CD4-positive, CD25-positive, alpha-beta regulatory T cell (primary cell): ENCODE measurements at regions not wholly inside any gene's neighbourhood (a gene's known extent, or its start where the extent isn't known, plus 50 kb on each side); places are given as distances from the start of the nearest gene placed in this dataset.

Experiments used
- ATAC-seq, 2 donors: fragments of 150-1000 bp; cut with Tn5 transposase; one replicate each; pipeline ENCODE4 v1.10.0; 2021; ENCODE audit warnings: low read depth in 2 of 2, moderate number of reproducible peaks in 2 of 2, moderate library complexity in 1 of 2
- DNase-seq, 3 donors: peaks; one replicate each; pipeline versions ENCODE4 v3.0.0 to v3.0.0-alpha.2; 2012 to 2022; ENCODE audit warnings: mixed read lengths in 1 of 3
- H3K27ac ChIP-seq: one replicate; pipeline ENCODE4 v1.7.0; 2013; ENCODE audit warnings: mild to moderate bottlenecking, low read length; ENCODE audit not compliant: insufficient read depth, poor library complexity, severe bottlenecking
- H3K27me3 ChIP-seq: one replicate; pipeline ENCODE4 v1.7.0; 2013; ENCODE audit warnings: low read length; ENCODE audit not compliant: control insufficient read depth, insufficient read depth
- H3K36me3 ChIP-seq: one replicate; pipeline ENCODE4 v1.7.0; 2013; ENCODE audit warnings: mild to moderate bottlenecking, low read length, moderate library complexity; ENCODE audit not compliant: control insufficient read depth, insufficient read depth
- H3K4me1 ChIP-seq: 2 replicates; pipeline ENCODE4 v1.7.0; 2013; ENCODE audit warnings: mild to moderate bottlenecking, low read length; ENCODE audit not compliant: insufficient read depth, control insufficient read depth, poor library complexity, severe bottlenecking
- H3K4me3 ChIP-seq: one replicate; pipeline ENCODE4 v1.7.0; 2013; ENCODE audit warnings: low read depth, mild to moderate bottlenecking, low read length, moderate library complexity
- H3K9me3 ChIP-seq, 2 experiments: 1 replicate in 1 of 2; 2 replicates in 1 of 2; pipeline ENCODE4 v1.7.0; 2013; ENCODE audit warnings: low read length in 2 of 2, mild to moderate bottlenecking in 1 of 2, moderate library complexity in 1 of 2; ENCODE audit not compliant: control insufficient read depth in 2 of 2
- H3K27ac Mint-ChIP-seq, 3 donors: one replicate each; pipeline ENCODE4 v1.8.0; 2020 to 2022; ENCODE audit warnings: mild to moderate bottlenecking in 3 of 3, mixed read lengths in 3 of 3, moderate library complexity in 2 of 3
- H3K27me3 Mint-ChIP-seq: one replicate; pipeline ENCODE4 v1.8.0; 2022; ENCODE audit warnings: mild to moderate bottlenecking, mixed read lengths
- H3K36me3 Mint-ChIP-seq: one replicate; pipeline ENCODE4 v1.8.0; 2020; ENCODE audit warnings: mixed read lengths
- H3K4me1 Mint-ChIP-seq, 4 donors: one replicate each; pipeline ENCODE4 v1.8.0; 2020 to 2022; ENCODE audit warnings: mixed read lengths in 4 of 4, mild to moderate bottlenecking in 1 of 4
- H3K4me3 Mint-ChIP-seq, 4 donors: one replicate each; pipeline ENCODE4 v1.8.0; 2020 to 2022; ENCODE audit warnings: mild to moderate bottlenecking in 4 of 4, mixed read lengths in 4 of 4, moderate library complexity in 3 of 4
- H3K9me3 Mint-ChIP-seq, 7 donors: one replicate each; pipeline ENCODE4 v1.8.0; 2020 to 2022; ENCODE audit warnings: mixed read lengths in 7 of 7, mild to moderate bottlenecking in 3 of 7, moderate library complexity in 2 of 7

GRCh38 chr9:116002624-116003023 lies 151.0 kb upstream of the PAPPA start:
- Mint-ChIP-seq H3K9me3 (peaks cover 0 to 2% (median 0%) of the 10 kb centered on the region in 7 donors), H3K4me3 (no peak overlapping the region), H3K36me3 (no peaks in the 10 kb centered on the region), H3K27me3 (no peaks in the 10 kb centered on the region), H3K27ac (no peak overlapping the region), H3K4me1 (no peaks in the 10 kb centered on the region)
- Histone ChIP-seq H3K4me1 (no peaks in the 10 kb centered on the region), H3K27ac (no peak overlapping the region), H3K4me3 (no peak overlapping the region), H3K27me3 (no peaks in the 10 kb centered on the region), H3K36me3 (no peaks in the 10 kb centered on the region), H3K9me3 (no peaks in the 10 kb centered on the region)
- ATAC-seq, result no peak
- DNase-seq, result no peak

- no peaks in the 10 kb centered on the region for H3K4me1 Mint-ChIP-seq
- Histone ChIP-seq H3K4me1 (no peaks in the 10 kb centered on the region), H3K36me3 (no peaks in the 10 kb centered on the region), H3K27ac (no peak overlapping the region), H3K4me3 (no peak overlapping the region), H3K9me3 (no peaks in the 10 kb centered on the region), H3K27me3 (no peaks in the 10 kb centered on the region)
- no peak overlapping the region for H3K4me3 Mint-ChIP-seq
- no peaks in the 10 kb centered on the region for H3K27me3 Mint-ChIP-seq
- DNase-seq (no peak), ATAC-seq (no peak)
- H3K9me3 Mint-ChIP-seq, result peaks cover 0 to 2% (median 0%) of the 10 kb centered on the region in 7 donors
- no peaks in the 10 kb centered on the region for H3K36me3 Mint-ChIP-seq
- H3K27ac Mint-ChIP-seq, result no peak overlapping the region
Measured at GRCh38 chr9:116003397-116003796, 150.2 kb upstream of the PAPPA start.

- H3K36me3 ChIP-seq, result no peaks in the 10 kb centered on the region
- no peak overlapping the region for H3K4me3 Mint-ChIP-seq
- peaks cover 0 to 3% (median 0%) of the 10 kb centered on the region in 7 donors for H3K9me3 Mint-ChIP-seq
- ATAC-seq (no peak), DNase-seq (no peak)
- no peaks in the 10 kb centered on the region for H3K27me3 Mint-ChIP-seq
- no peak overlapping the region for H3K27ac ChIP-seq
- no peaks in the 10 kb centered on the region for H3K36me3 Mint-ChIP-seq
- H3K4me3 ChIP-seq, result no peak overlapping the region
- no peaks in the 10 kb centered on the region for H3K27me3 ChIP-seq
- no peaks in the 10 kb centered on the region for H3K9me3 ChIP-seq
- no peaks in the 10 kb centered on the region for H3K4me1 ChIP-seq
- no peaks in the 10 kb centered on the region for H3K4me1 Mint-ChIP-seq
- H3K27ac Mint-ChIP-seq, result no peak overlapping the region
Measured at GRCh38 chr9:116005205-116005604, 148.4 kb upstream of the PAPPA start.

- DNase-seq (no peak), ATAC-seq (no peak)
- H3K9me3 Mint-ChIP-seq, result peaks cover 0 to 5% (median 0%) of the 10 kb centered on the region in 7 donors
- no peaks in the 10 kb centered on the region for H3K4me1 ChIP-seq
- H3K4me3 Mint-ChIP-seq, result no peak overlapping the region
- H3K36me3 ChIP-seq, result no peaks in the 10 kb centered on the region
- no peaks in the 10 kb centered on the region for H3K4me1 Mint-ChIP-seq
- no peaks in the 10 kb centered on the region for H3K9me3 ChIP-seq
- no peak overlapping the region for H3K27ac Mint-ChIP-seq
- H3K4me3 ChIP-seq, result no peak overlapping the region
- H3K27me3 ChIP-seq, result no peaks in the 10 kb centered on the region
- H3K36me3 Mint-ChIP-seq, result no peaks in the 10 kb centered on the region
- H3K27ac ChIP-seq, result no peak overlapping the region
- H3K27me3 Mint-ChIP-seq, result no peaks in the 10 kb centered on the region
Measured at GRCh38 chr9:116007824-116008223, 145.8 kb upstream of the PAPPA start.

- no peaks in the 10 kb centered on the region for H3K36me3 Mint-ChIP-seq
- no peaks in the 10 kb centered on the region for H3K27me3 Mint-ChIP-seq
- no peaks in the 10 kb centered on the region for H3K9me3 ChIP-seq
- DNase-seq, result no peak
- H3K4me3 ChIP-seq, result no peak overlapping the region
- H3K27me3 ChIP-seq, result no peaks in the 10 kb centered on the region
- no peak overlapping the region for H3K27ac ChIP-seq
- no peaks in the 10 kb centered on the region for H3K36me3 ChIP-seq
- H3K4me3 Mint-ChIP-seq, result no peak overlapping the region
- H3K4me1 ChIP-seq, result no peaks in the 10 kb centered on the region
- no peak for ATAC-seq
- no peak overlapping the region for H3K27ac Mint-ChIP-seq
- H3K9me3 Mint-ChIP-seq, result peaks cover 0 to 5% (median 0%) of the 10 kb centered on the region in 7 donors
- no peaks in the 10 kb centered on the region for H3K4me1 Mint-ChIP-seq
Measured at GRCh38 chr9:116008278-116008677, 145.3 kb upstream of the PAPPA start.

GRCh38 chr9:116009420-116009819 lies 144.2 kb upstream of the PAPPA start:
- H3K4me1 Mint-ChIP-seq, result no peaks in the 10 kb centered on the region
- no peak for DNase-seq
- Histone ChIP-seq H3K27ac (no peak overlapping the region), H3K4me1 (no peaks in the 10 kb centered on the region), H3K36me3 (no peaks in the 10 kb centered on the region), H3K4me3 (no peak overlapping the region), H3K9me3 (no peaks in the 10 kb centered on the region), H3K27me3 (no peaks in the 10 kb centered on the region)
- ATAC-seq, result no peak
- H3K9me3 Mint-ChIP-seq, result peaks cover 0 to 5% (median 1%) of the 10 kb centered on the region in 7 donors
- H3K36me3 Mint-ChIP-seq, result no peaks in the 10 kb centered on the region
- no peak overlapping the region for H3K27ac Mint-ChIP-seq
- H3K4me3 Mint-ChIP-seq, result no peak overlapping the region
- no peaks in the 10 kb centered on the region for H3K27me3 Mint-ChIP-seq

- H3K9me3 Mint-ChIP-seq, result peaks cover 2 to 9% (median 6%) of the 10 kb centered on the region in 7 donors
Measured at GRCh38 chr9:116015855-116016254, 137.7 kb upstream of the PAPPA start.

GRCh38 chr9:116020146-116020545 lies 133.4 kb upstream of the PAPPA start:
- Histone ChIP-seq H3K27me3 (no peaks in the 10 kb centered on the region), H3K9me3 (no peaks in the 10 kb centered on the region), H3K4me3 (no peak overlapping the region), H3K4me1 (no peaks in the 10 kb centered on the region), H3K27ac (no peak overlapping the region), H3K36me3 (no peaks in the 10 kb centered on the region)
- Mint-ChIP-seq H3K4me1 (no peaks in the 10 kb centered on the region), H3K4me3 (no peak overlapping the region), H3K36me3 (no peaks in the 10 kb centered on the region), H3K27ac (no peak overlapping the region), H3K27me3 (no peaks in the 10 kb centered on the region), H3K9me3 (peaks cover 2 to 10% (median 7%) of the 10 kb centered on the region in 7 donors)
- ATAC-seq (no peak), DNase-seq (no peak)

More at GRCh38 chr9:116015855-116016254, 137.7 kb upstream of the PAPPA start:
- Histone ChIP-seq H3K27me3 (no peaks in the 10 kb centered on the region), H3K36me3 (no peaks in the 10 kb centered on the region), H3K9me3 (no peaks in the 10 kb centered on the region), H3K4me1 (no peaks in the 10 kb centered on the region), H3K4me3 (no peak overlapping the region), H3K27ac (no peak overlapping the region)
- H3K4me3 Mint-ChIP-seq, result no peak overlapping the region
- H3K27me3 Mint-ChIP-seq, result no peaks in the 10 kb centered on the region
- H3K36me3 Mint-ChIP-seq, result no peaks in the 10 kb centered on the region
- ATAC-seq (no peak), DNase-seq (no peak)
- no peaks in the 10 kb centered on the region for H3K4me1 Mint-ChIP-seq
- no peak overlapping the region for H3K27ac Mint-ChIP-seq
